PC-9 (cell line): ENCODE measurements at regions not wholly inside any gene's neighbourhood (a gene's known extent, or its start where the extent isn't known, plus 50 kb on each side); places are given as distances from the start of the nearest gene placed in this dataset.

ENCODE experiments used
- EZH2 ChIP-seq: fragments of 200-600 bp; sonication (generic); IDR thresholded peaks from 2 replicates; pipeline ENCODE4 v1.8.0; 2017; ENCODE audit warnings: antibody characterized with exemption, low read depth
- TF ChIP-seq, protein P1 (sequence below): fragments of 200-600 bp; sonication (generic); conservative IDR thresholded peaks from 2 replicates; pipeline ENCODE4 v1.6.1; 2017; ENCODE audit warnings: mixed run types, antibody characterized with exemption, mild to moderate bottlenecking, moderate library complexity

DNA sequence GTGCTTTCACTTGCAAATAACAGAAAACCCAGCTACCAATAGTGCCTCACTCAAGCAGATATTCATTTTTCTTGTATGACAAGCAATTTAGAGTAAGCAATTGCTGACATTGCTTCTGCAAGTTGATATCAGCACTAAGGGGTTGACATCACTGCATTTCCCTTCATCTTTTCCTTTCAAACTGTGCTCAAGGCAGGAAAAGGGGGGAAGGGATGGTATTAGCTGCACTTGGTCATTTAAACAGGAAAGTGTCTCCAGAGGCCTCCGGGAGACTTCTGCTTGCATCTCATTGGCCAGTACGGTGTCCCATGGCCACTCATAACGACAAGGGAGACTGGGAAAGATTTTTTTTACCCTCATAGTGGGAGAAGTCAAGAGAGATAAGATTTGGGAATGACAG, 65.5 kb upstream of the FGG start:
- TF ChIP-seq, protein P1, sequence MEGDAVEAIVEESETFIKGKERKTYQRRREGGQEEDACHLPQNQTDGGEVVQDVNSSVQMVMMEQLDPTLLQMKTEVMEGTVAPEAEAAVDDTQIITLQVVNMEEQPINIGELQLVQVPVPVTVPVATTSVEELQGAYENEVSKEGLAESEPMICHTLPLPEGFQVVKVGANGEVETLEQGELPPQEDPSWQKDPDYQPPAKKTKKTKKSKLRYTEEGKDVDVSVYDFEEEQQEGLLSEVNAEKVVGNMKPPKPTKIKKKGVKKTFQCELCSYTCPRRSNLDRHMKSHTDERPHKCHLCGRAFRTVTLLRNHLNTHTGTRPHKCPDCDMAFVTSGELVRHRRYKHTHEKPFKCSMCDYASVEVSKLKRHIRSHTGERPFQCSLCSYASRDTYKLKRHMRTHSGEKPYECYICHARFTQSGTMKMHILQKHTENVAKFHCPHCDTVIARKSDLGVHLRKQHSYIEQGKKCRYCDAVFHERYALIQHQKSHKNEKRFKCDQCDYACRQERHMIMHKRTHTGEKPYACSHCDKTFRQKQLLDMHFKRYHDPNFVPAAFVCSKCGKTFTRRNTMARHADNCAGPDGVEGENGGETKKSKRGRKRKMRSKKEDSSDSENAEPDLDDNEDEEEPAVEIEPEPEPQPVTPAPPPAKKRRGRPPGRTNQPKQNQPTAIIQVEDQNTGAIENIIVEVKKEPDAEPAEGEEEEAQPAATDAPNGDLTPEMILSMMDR = no peak
- TF ChIP-seq EZH2 = no peak
